CD14-positive monocyte (primary cell): ENCODE measurements at regions not wholly inside any gene's neighbourhood (a gene's known extent, or its start where the extent isn't known, plus 50 kb on each side); places are given as distances from the start of the nearest gene placed in this dataset.

ENCODE experiments used
- DNase-seq, 3 donors: peaks; one replicate each; pipeline ENCODE4 v3.0.0-alpha.2; 2011 to 2022
- H2AFZ ChIP-seq: 2 replicates; pipeline ENCODE4 v1.6.0; 2012; ENCODE audit warnings: mild to moderate bottlenecking, low read depth, low read length, inconsistent platforms; ENCODE audit not compliant: insufficient read depth, poor library complexity, severe bottlenecking
- H3K27ac ChIP-seq, 2 donors: 1 replicate in 1 of 2; 2 replicates in 1 of 2; pipeline ENCODE4 v1.5.1; 2012 to 2013; ENCODE audit warnings: low read length in 2 of 2, control low read depth in 1 of 2, inconsistent platforms in 1 of 2, low read depth in 1 of 2, mild to moderate bottlenecking in 1 of 2
- H3K27me3 ChIP-seq, 2 donors: one replicate each; pipeline versions ENCODE4 v1.6.0 to v1.6.1; 2011 to 2013; ENCODE audit warnings: low read length in 2 of 2; ENCODE audit not compliant: control insufficient read depth in 2 of 2, insufficient read depth in 2 of 2
- H3K36me3 ChIP-seq, 2 donors: replicated peaks in 1 of 2; 1 replicate in 1 of 2; 2 replicates in 1 of 2; pipeline versions ENCODE4 v1.5.1 to v1.6.1; 2012 to 2013; ENCODE audit warnings: low read length in 2 of 2, control low read depth in 1 of 2, inconsistent platforms in 1 of 2, mild to moderate bottlenecking in 1 of 2; ENCODE audit not compliant: insufficient read depth in 2 of 2, control insufficient read depth in 1 of 2
- H3K4me1 ChIP-seq, 2 donors: 1 replicate in 1 of 2; 2 replicates in 1 of 2; pipeline versions ENCODE4 v1.5.1 to v1.6.1; 2012 to 2013; ENCODE audit warnings: low read length in 2 of 2, control low read depth in 1 of 2, inconsistent platforms in 1 of 2, mild to moderate bottlenecking in 1 of 2, moderate library complexity in 1 of 2; ENCODE audit not compliant: insufficient read depth in 2 of 2, control insufficient read depth in 1 of 2
- H3K4me2 ChIP-seq: replicated peaks from 2 replicates; pipeline ENCODE3; 2012; ENCODE audit warnings: low read length, moderate library complexity, mild to moderate bottlenecking; ENCODE audit not compliant: poor library complexity, severe bottlenecking; ENCODE audit errors: extremely low read depth
- H3K4me3 ChIP-seq, 3 experiments: fragments of 200-600 bp in 1 of 3; sonication (generic) in 1 of 3; replicated peaks in 1 of 3; 1 replicate in 2 of 3; 2 replicates in 1 of 3; pipeline ENCODE4 v1.5.1; 2011 to 2013; ENCODE audit warnings: low read length in 3 of 3, mild to moderate bottlenecking in 3 of 3, control low read depth in 2 of 3, low read depth in 2 of 3, inconsistent platforms in 1 of 3, moderate library complexity in 1 of 3
- H3K79me2 ChIP-seq: 2 replicates; pipeline ENCODE4 v1.6.0; 2012; ENCODE audit warnings: mild to moderate bottlenecking, control low read depth, inconsistent platforms, low read length, moderate library complexity; ENCODE audit not compliant: insufficient read depth
- H3K9ac ChIP-seq: 2 replicates; pipeline ENCODE4 v1.6.0; 2017; ENCODE audit warnings: low read length, mild to moderate bottlenecking; ENCODE audit not compliant: insufficient read depth, poor library complexity, severe bottlenecking
- H3K9me3 ChIP-seq, 2 donors: replicated peaks in 1 of 2; 1 replicate in 1 of 2; 2 replicates in 1 of 2; pipeline versions ENCODE4 v1.5.1 to v1.6.1; 2012 to 2013; ENCODE audit warnings: low read length in 2 of 2, control low read depth in 1 of 2; ENCODE audit not compliant: control insufficient read depth in 1 of 2, insufficient read depth in 1 of 2
- H4K20me1 ChIP-seq: 2 replicates; pipeline ENCODE4 v1.6.0; 2012; ENCODE audit warnings: mild to moderate bottlenecking, low read length, control low read depth, moderate library complexity; ENCODE audit not compliant: insufficient read depth
- H3K27ac Mint-ChIP-seq, 7 donors: one replicate each; pipeline ENCODE4 v1.8.0; 2020; ENCODE audit warnings: mild to moderate bottlenecking in 7 of 7, mixed read lengths in 7 of 7, moderate library complexity in 6 of 7, inconsistent platforms in 2 of 7
- H3K27me3 Mint-ChIP-seq, 3 donors: one replicate each; pipeline ENCODE4 v1.8.0; 2021 to 2022; ENCODE audit warnings: low read depth in 3 of 3, mild to moderate bottlenecking in 3 of 3, mixed read lengths in 3 of 3, moderate library complexity in 3 of 3, inconsistent platforms in 1 of 3
- H3K36me3 Mint-ChIP-seq, 2 donors: one replicate each; pipeline ENCODE4 v1.8.0; 2020; ENCODE audit warnings: mixed read lengths in 2 of 2, inconsistent platforms in 1 of 2, mild to moderate bottlenecking in 1 of 2
- H3K4me1 Mint-ChIP-seq: one replicate; pipeline ENCODE4 v1.8.0; 2020; ENCODE audit warnings: mild to moderate bottlenecking, mixed read lengths
- H3K4me3 Mint-ChIP-seq, 2 donors: one replicate each; pipeline ENCODE4 v1.8.0; 2020; ENCODE audit warnings: mild to moderate bottlenecking in 2 of 2, mixed read lengths in 2 of 2, moderate library complexity in 1 of 2
- H3K9me3 Mint-ChIP-seq, 7 donors: one replicate each; pipeline ENCODE4 v1.8.0; 2020 to 2022; ENCODE audit warnings: mixed read lengths in 7 of 7, mild to moderate bottlenecking in 6 of 7, moderate library complexity in 6 of 7, inconsistent platforms in 2 of 7
- WGBS: methylation state at CpG from one replicate; pipeline ENCODE4 v1.1.5; 2013; ENCODE audit warnings: missing lambda C conversion rate; ENCODE audit not compliant: insufficient coverage; 5-methylcytosine and 5-hydroxymethylcytosine counted together
- intact Hi-C, 2 donors: fragments of 100-400 bp; cut with micrococcal nuclease; formaldehyde crosslinking; loops; one replicate each; pipeline versions ENCODE4 v1.15.0 to v1.15.1; 2023
- TF ChIP-seq, protein P1 (sequence below): fragments of 200-600 bp; IDR thresholded peaks from one replicate; pipeline ENCODE4 v1.8.0; 2022; ENCODE audit warnings: antibody characterized with exemption, mild to moderate bottlenecking

DNA sequence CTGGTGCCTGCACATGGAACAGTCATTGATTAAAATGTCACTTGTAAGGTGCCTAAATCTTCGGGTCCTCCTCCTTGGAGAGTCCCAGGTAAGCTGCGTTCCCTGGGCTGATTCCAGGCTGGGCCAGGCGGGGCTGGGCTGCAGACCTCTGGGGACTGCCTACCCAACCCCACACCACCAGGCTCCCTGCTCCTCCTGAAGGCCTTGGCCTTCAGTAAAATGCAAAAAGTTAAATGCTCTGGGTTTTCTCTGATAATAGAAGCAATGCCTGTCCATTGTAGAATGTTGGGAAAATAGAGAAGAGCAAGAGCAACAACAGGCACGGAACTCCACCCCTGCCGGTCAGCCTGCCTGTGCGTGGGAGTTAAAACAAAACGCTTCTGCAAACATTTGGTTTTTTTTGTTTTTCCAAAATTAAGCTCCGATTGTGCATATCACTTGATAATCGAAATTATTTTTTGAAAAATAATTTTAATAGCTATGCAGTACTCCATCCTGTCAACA, 363.9 kb downstream of the SEC14L1 start:
- H3K36me3 ChIP-seq = peaks cover 9 to 16% of the 10 kb centered on the region in 2 donors
- no peaks in the 10 kb centered on the region for H3K27me3 ChIP-seq
- peaks cover 3% of the 10 kb centered on the region for H4K20me1 ChIP-seq
- no peaks in the 10 kb centered on the region for H3K4me1 Mint-ChIP-seq
- H3K4me1 ChIP-seq = peaks cover 0 to 6% of the 10 kb centered on the region in 2 donors
- no peaks in the 10 kb centered on the region for H3K9me3 ChIP-seq
- no peak for DNase-seq
- WGBS = no CpG with 5 or more reads among the region's 9 CpGs
- no peak overlapping the region for H3K4me2 ChIP-seq
- H3K27ac Mint-ChIP-seq = no peak overlapping the region
- intact Hi-C loops = no loop called here
- no peaks in the 10 kb centered on the region for H3K9me3 Mint-ChIP-seq
- H3K4me3 Mint-ChIP-seq = no peak overlapping the region
- H2AFZ ChIP-seq = no peak overlapping the region
- TF ChIP-seq, protein P1, sequence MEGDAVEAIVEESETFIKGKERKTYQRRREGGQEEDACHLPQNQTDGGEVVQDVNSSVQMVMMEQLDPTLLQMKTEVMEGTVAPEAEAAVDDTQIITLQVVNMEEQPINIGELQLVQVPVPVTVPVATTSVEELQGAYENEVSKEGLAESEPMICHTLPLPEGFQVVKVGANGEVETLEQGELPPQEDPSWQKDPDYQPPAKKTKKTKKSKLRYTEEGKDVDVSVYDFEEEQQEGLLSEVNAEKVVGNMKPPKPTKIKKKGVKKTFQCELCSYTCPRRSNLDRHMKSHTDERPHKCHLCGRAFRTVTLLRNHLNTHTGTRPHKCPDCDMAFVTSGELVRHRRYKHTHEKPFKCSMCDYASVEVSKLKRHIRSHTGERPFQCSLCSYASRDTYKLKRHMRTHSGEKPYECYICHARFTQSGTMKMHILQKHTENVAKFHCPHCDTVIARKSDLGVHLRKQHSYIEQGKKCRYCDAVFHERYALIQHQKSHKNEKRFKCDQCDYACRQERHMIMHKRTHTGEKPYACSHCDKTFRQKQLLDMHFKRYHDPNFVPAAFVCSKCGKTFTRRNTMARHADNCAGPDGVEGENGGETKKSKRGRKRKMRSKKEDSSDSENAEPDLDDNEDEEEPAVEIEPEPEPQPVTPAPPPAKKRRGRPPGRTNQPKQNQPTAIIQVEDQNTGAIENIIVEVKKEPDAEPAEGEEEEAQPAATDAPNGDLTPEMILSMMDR = no peak
- no peak overlapping the region for H3K4me3 ChIP-seq
- H3K9ac ChIP-seq = no peak overlapping the region
- H3K27me3 Mint-ChIP-seq = peaks cover 0 to 11% (median 10%) of the 10 kb centered on the region in 3 donors
- peaks cover 16 to 19% of the 10 kb centered on the region in 2 donors for H3K36me3 Mint-ChIP-seq
- H3K27ac ChIP-seq = no peak overlapping the region
- no peaks in the 10 kb centered on the region for H3K79me2 ChIP-seq

DNA sequence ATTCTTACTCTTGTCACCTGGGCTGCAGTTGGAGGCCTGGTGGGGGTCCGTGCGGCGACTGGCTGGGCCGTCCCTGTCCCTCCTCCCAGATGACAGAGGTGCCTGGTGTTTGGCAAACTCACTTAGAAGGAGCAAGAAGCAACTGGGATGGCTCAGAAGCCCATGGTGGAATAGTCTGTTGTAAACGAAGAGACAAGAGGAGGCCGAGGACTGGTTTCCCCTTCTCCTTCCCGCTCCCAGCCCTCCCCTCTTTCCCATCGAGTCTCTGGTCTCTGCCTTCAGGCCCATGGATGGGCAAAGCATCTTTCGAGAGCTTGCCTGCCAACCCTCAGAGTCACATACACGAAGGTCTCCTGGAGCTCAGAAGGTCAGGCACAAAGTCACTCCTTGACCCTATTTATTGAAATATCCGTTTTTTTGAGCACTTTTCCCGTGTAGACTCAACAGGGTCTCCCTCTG, 364.4 kb downstream of the SEC14L1 start:
- no peak overlapping the region for H3K9ac ChIP-seq
- TF ChIP-seq, protein P1 = no peak
- H3K27me3 ChIP-seq = no peaks in the 10 kb centered on the region
- 97% methylated on average over 8 of the region's 12 CpGs for WGBS
- Mint-ChIP-seq H3K4me3 (no peak overlapping the region), H3K9me3 (no peaks in the 10 kb centered on the region), H3K27ac (no peak overlapping the region), H3K36me3 (peaks cover 11 to 15% of the 10 kb centered on the region in 2 donors), H3K27me3 (peaks cover 0 to 11% (median 10%) of the 10 kb centered on the region in 3 donors), H3K4me1 (no peaks in the 10 kb centered on the region)
- no peak overlapping the region for H2AFZ ChIP-seq
- intact Hi-C loops = no loop called here
- no peak for DNase-seq
- no peak overlapping the region for H3K4me2 ChIP-seq
- H3K4me1 ChIP-seq = peaks cover 0 to 6% of the 10 kb centered on the region in 2 donors
- H3K4me3 ChIP-seq = no peak overlapping the region
- no peaks in the 10 kb centered on the region for H3K79me2 ChIP-seq
- H3K9me3 ChIP-seq = no peaks in the 10 kb centered on the region
- peaks cover 5 to 11% of the 10 kb centered on the region in 2 donors for H3K36me3 ChIP-seq
- no peak overlapping the region for H3K27ac ChIP-seq
- no peaks in the 10 kb centered on the region for H4K20me1 ChIP-seq
